Transverse colon (tissue), 4 donors: ENCODE measurements at regions not wholly inside any gene's neighbourhood (a gene's known extent, or its start where the extent isn't known, plus 50 kb on each side); places are given as distances from the start of the nearest gene placed in this dataset.

Experiments used
- CTCF ChIP-seq, 5 experiments: fragments of 200-600 bp in 3 of 5; fragments of 450-650 bp in 2 of 5; sonication (generic) in 3 of 5; IDR thresholded peaks; 1 replicate in 2 of 5; 2 replicates in 3 of 5; pipeline ENCODE4 v1.5.1; 2016 to 2017; ENCODE audit warnings: antibody characterized with exemption in 5 of 5, inconsistent platforms in 3 of 5, mild to moderate bottlenecking in 2 of 5, moderate library complexity in 1 of 5
- POLR2A ChIP-seq: fragments of 450-650 bp; IDR thresholded peaks from one replicate; pipeline ENCODE4 v1.6.1; 2016; ENCODE audit warnings: antibody characterized with exemption, mild to moderate bottlenecking, moderate library complexity
- POLR2AphosphoS5 ChIP-seq, 3 donors: sonication (generic); formaldehyde crosslinking; IDR thresholded peaks; one replicate each; pipeline ENCODE4 v1.6.1; 2016; ENCODE audit warnings: antibody characterized with exemption in 3 of 3

GRCh38 chr4:35695421-35695820 lies 548.9 kb downstream of the ARAP2 start:
- TF ChIP-seq CTCF (IDR thresholded peaks at IDR 0.05): no peak
- no peak for TF ChIP-seq POLR2AphosphoS5 (IDR thresholded peaks at IDR 0.05)
- TF ChIP-seq POLR2A: no peak
